Keratinocyte (primary cell): ENCODE measurements at regions not wholly inside any gene's neighbourhood (a gene's known extent, or its start where the extent isn't known, plus 50 kb on each side); places are given as distances from the start of the nearest gene placed in this dataset.

Experiments used
- DNase-seq: peaks from one replicate; pipeline ENCODE4 v3.0.0-alpha.2; 2011; ENCODE audit warnings: low read depth, missing footprints, low spot score
- FAIRE-seq: peaks from 2 replicates; lab custom pipeline; 2011; peaks lifted over from hg19 to GRCh38; lab: Jason Lieb, UNC
- H2AFZ ChIP-seq: 2 replicates; pipeline ENCODE4 v1.6.0; 2012; ENCODE audit warnings: low read length, control low read depth, inconsistent platforms; ENCODE audit not compliant: control insufficient read depth
- H3K27ac ChIP-seq: 2 replicates; pipeline ENCODE4 v1.5.1; 2011; ENCODE audit warnings: low read length; ENCODE audit not compliant: control insufficient read depth, insufficient read depth
- H3K27me3 ChIP-seq: 3 replicates; pipeline ENCODE4 v1.6.0; 2011; ENCODE audit warnings: low read length; ENCODE audit not compliant: control insufficient read depth, insufficient read depth; ENCODE audit errors: extremely low read depth
- H3K36me3 ChIP-seq, 2 experiments: 2 replicates in 1 of 2; 3 replicates in 1 of 2; pipeline ENCODE4 v1.5.1; 2011; ENCODE audit warnings: low read length in 2 of 2, mild to moderate bottlenecking in 1 of 2; ENCODE audit not compliant: control insufficient read depth in 2 of 2, insufficient read depth in 2 of 2; ENCODE audit errors: extremely low read depth in 1 of 2
- H3K4me1 ChIP-seq: 3 replicates; pipeline ENCODE4 v1.5.1; 2011; ENCODE audit warnings: low read length; ENCODE audit not compliant: control insufficient read depth, insufficient read depth; ENCODE audit errors: extremely low read depth
- H3K4me2 ChIP-seq: 3 replicates; pipeline ENCODE4 v1.6.0; 2011; ENCODE audit warnings: low read depth, low read length; ENCODE audit not compliant: control insufficient read depth, insufficient read depth; ENCODE audit errors: extremely low read depth
- H3K4me3 ChIP-seq, 3 experiments: fragments of 200-600 bp in 1 of 3; sonication (generic) in 1 of 3; 2 replicates in 2 of 3; 3 replicates in 1 of 3; pipeline ENCODE4 v1.5.1; 2011 to 2016; ENCODE audit warnings: low read length in 3 of 3, mild to moderate bottlenecking in 3 of 3, control low read depth in 2 of 3, inconsistent platforms in 1 of 3, low read depth in 1 of 3, mixed read lengths in 1 of 3, mixed run types in 1 of 3, moderate library complexity in 1 of 3; ENCODE audit not compliant: control insufficient read depth in 2 of 3, insufficient read depth in 2 of 3; ENCODE audit errors: extremely low read depth in 1 of 3
- H3K79me2 ChIP-seq: 2 replicates; pipeline ENCODE4 v1.6.0; 2012; ENCODE audit warnings: low read length; ENCODE audit not compliant: control insufficient read depth, insufficient read depth
- H3K9ac ChIP-seq: 3 replicates; pipeline ENCODE4 v1.6.0; 2011; ENCODE audit warnings: low read length; ENCODE audit not compliant: control insufficient read depth, insufficient read depth; ENCODE audit errors: extremely low read depth
- H3K9me1 ChIP-seq: 3 replicates; pipeline ENCODE4 v1.6.0; 2011; ENCODE audit warnings: low read length; ENCODE audit not compliant: control insufficient read depth, insufficient read depth; ENCODE audit errors: extremely low read depth
- H3K9me3 ChIP-seq: 2 replicates; pipeline ENCODE4 v1.5.1; 2012; ENCODE audit warnings: low read depth, low read length; ENCODE audit not compliant: control insufficient read depth
- H4K20me1 ChIP-seq: 3 replicates; pipeline ENCODE4 v1.6.0; 2011; ENCODE audit warnings: low read length; ENCODE audit not compliant: control insufficient read depth, insufficient read depth; ENCODE audit errors: extremely low read depth
- EZH2 ChIP-seq: IDR thresholded peaks from one replicate; pipeline ENCODE4 v1.6.1; 2012; ENCODE audit warnings: inconsistent platforms, mild to moderate bottlenecking, low read length, moderate library complexity
- dilution Hi-C: fragments of 300-500 bp; cut with MboI; formaldehyde crosslinking; loops from one replicate; pipeline ENCODE4 v1.7.0; 2020; ENCODE audit warnings: low sequenced_read_pairs; ENCODE audit not compliant: extremely low pct_ligation_motif_present
- TF ChIP-seq, protein P1 (sequence below), 3 experiments: IDR thresholded peaks in 1 of 3; conservative IDR thresholded peaks in 1 of 3; optimal IDR thresholded peaks in 1 of 3; 2 replicates in 2 of 3; 3 replicates in 1 of 3; pipeline versions ENCODE3 to v1.5.1; 2011; ENCODE audit warnings: low read length in 3 of 3, mild to moderate bottlenecking in 3 of 3, moderate library complexity in 2 of 3, control low read depth in 1 of 3, inconsistent platforms in 1 of 3; ENCODE audit not compliant: insufficient read depth in 2 of 3; ENCODE audit errors: extremely low read depth in 1 of 3

DNA sequence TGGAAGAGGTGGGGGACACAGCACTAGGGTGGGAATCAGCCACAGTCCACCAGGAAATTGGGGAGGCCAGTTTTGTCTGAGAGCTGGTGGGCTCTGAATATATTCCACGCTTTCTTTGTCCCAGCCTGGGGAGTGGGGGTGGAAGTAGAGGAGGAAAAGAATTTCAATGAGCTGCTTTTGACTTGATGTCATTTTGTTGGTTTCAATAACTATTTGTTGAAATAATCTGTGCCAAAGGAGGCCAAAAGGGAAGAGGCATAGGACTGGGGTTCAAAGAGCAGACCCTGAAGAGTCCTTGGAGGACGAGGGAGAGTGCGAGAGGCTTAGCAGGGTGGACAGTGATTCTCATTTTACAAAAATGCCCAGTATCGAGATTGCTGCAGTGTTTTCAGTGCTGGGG lies 262.3 kb downstream of the SHQ1 start:
- H4K20me1 ChIP-seq: no peaks in the 10 kb centered on the region
- no peaks in the 10 kb centered on the region for H3K4me1 ChIP-seq
- no peak for TF ChIP-seq EZH2
- TF ChIP-seq, protein P1, sequence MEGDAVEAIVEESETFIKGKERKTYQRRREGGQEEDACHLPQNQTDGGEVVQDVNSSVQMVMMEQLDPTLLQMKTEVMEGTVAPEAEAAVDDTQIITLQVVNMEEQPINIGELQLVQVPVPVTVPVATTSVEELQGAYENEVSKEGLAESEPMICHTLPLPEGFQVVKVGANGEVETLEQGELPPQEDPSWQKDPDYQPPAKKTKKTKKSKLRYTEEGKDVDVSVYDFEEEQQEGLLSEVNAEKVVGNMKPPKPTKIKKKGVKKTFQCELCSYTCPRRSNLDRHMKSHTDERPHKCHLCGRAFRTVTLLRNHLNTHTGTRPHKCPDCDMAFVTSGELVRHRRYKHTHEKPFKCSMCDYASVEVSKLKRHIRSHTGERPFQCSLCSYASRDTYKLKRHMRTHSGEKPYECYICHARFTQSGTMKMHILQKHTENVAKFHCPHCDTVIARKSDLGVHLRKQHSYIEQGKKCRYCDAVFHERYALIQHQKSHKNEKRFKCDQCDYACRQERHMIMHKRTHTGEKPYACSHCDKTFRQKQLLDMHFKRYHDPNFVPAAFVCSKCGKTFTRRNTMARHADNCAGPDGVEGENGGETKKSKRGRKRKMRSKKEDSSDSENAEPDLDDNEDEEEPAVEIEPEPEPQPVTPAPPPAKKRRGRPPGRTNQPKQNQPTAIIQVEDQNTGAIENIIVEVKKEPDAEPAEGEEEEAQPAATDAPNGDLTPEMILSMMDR (optimal IDR thresholded peaks at IDR 0.05 in 1 of 3, IDR thresholded peaks at IDR 0.05 in 1 of 3, conservative IDR thresholded peaks at IDR 0.05 in 1 of 3; ENCODE audit: extremely low read depth in 1 of 3, insufficient read depth in 2 of 3, low read length in 3 of 3): no peak
- H2AFZ ChIP-seq: no peak overlapping the region
- no peaks in the 10 kb centered on the region for H3K9me3 ChIP-seq
- H3K4me2 ChIP-seq: no peak overlapping the region
- FAIRE-seq (no peak), DNase-seq (no peak)
- no peaks in the 10 kb centered on the region for H3K79me2 ChIP-seq
- dilution Hi-C loops: no loop called here
- H3K9ac ChIP-seq: no peak overlapping the region
- no peaks in the 10 kb centered on the region for H3K27me3 ChIP-seq
- no peaks in the 10 kb centered on the region for H3K36me3 ChIP-seq
- no peaks in the 10 kb centered on the region for H3K9me1 ChIP-seq
- no peak overlapping the region for H3K4me3 ChIP-seq
- no peak overlapping the region for H3K27ac ChIP-seq

DNA sequence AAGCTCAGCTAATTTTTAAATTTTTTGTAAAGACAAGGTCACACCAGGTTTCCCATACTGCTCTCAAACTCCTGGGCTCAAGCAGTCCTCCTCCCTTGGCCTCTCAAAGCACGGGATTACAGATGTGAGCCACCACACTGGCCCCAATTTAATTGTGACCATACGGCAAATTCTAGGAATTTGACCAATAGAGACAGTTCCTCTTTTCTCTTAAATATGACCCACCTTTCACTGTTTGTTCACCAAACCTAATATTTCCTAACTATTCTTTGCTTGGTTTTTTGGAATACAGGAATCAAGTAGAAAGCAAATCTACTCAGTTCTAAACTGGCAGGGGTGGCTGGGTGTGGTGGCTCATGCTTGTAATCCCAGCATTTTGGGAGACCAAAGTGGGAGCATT lies 264.0 kb downstream of the SHQ1 start:
- no peak for TF ChIP-seq EZH2
- TF ChIP-seq, protein P1 (optimal IDR thresholded peaks at IDR 0.05 in 1 of 3, IDR thresholded peaks at IDR 0.05 in 1 of 3, conservative IDR thresholded peaks at IDR 0.05 in 1 of 3; ENCODE audit: extremely low read depth in 1 of 3, insufficient read depth in 2 of 3, low read length in 3 of 3): no peak
- H2AFZ ChIP-seq: no peak overlapping the region
- no peak overlapping the region for H3K9ac ChIP-seq
- no peaks in the 10 kb centered on the region for H3K27me3 ChIP-seq
- H3K4me2 ChIP-seq: no peak overlapping the region
- H3K9me3 ChIP-seq: no peaks in the 10 kb centered on the region
- DNase-seq (no peak), FAIRE-seq (no peak)
- no peaks in the 10 kb centered on the region for H4K20me1 ChIP-seq
- H3K79me2 ChIP-seq: no peaks in the 10 kb centered on the region
- dilution Hi-C loops: no loop called here
- H3K4me3 ChIP-seq: no peak overlapping the region
- no peaks in the 10 kb centered on the region for H3K4me1 ChIP-seq
- H3K36me3 ChIP-seq: no peaks in the 10 kb centered on the region
- H3K27ac ChIP-seq: no peak overlapping the region
- H3K9me1 ChIP-seq: no peaks in the 10 kb centered on the region
